ENCODE measurements at regions not wholly inside any gene's neighbourhood (a gene's known extent, or its start where the extent isn't known, plus 50 kb on each side); places are given as distances from the start of the nearest gene placed in this dataset.
"Not testable (repeated sequence)": the region's sequence is repeated elsewhere in the genome, so short reads cannot be mapped to it uniquely, and the experiment has no call there.

GRCh38 chr3:198096015-198096414, 136.0 kb downstream of the LMLN start:
- no peak for DNase-seq

GRCh38 chr3:198097048-198097447, 137.0 kb downstream of the LMLN start:
- no peak for DNase-seq

GRCh38 chr3:198098661-198099081, 138.7 kb downstream of the LMLN start:
- not testable (repeated sequence) for DNase-seq

GRCh38 chr3:198103070-198103469, 143.1 kb downstream of the LMLN start:
- DNase-seq, result not testable (repeated sequence)

GRCh38 chr3:198106265-198106664, 146.2 kb downstream of the LMLN start:
- no peak for DNase-seq

GRCh38 chr3:198107840-198108734, 148.1 kb downstream of the LMLN start:
- no peak for DNase-seq

- no peak for DNase-seq
These were observed 149.9 kb downstream of the LMLN start for GRCh38 chr3:198109883-198110282.

- DNase-seq, result no peak
These were observed 152.0 kb downstream of the LMLN start for GRCh38 chr3:198112031-198112430.

GRCh38 chr3:198113206-198114053, 153.4 kb downstream of the LMLN start:
- DNase-seq, result peak in 1 of 2 donors; percentile 14

- not testable (repeated sequence) for DNase-seq
These were observed 154.5 kb downstream of the LMLN start for GRCh38 chr3:198114516-198114915.

GRCh38 chr3:198122184-198122583, 162.2 kb downstream of the LMLN start:
- DNase-seq, result not testable (repeated sequence)

- DNase-seq, result not testable (repeated sequence)
These were observed 177.2 kb downstream of the LMLN start for GRCh38 chr3:198137038-198137835.

- DNase-seq, result not testable (repeated sequence)
These were observed 178.2 kb downstream of the LMLN start for GRCh38 chr3:198138205-198138604.

GRCh38 chr3:198139037-198139436, 179.0 kb downstream of the LMLN start:
- not testable (repeated sequence) for DNase-seq

GRCh38 chr3:198139513-198140167, 179.6 kb downstream of the LMLN start:
- not testable (repeated sequence) for DNase-seq

GRCh38 chr3:198143300-198144137, 183.5 kb downstream of the LMLN start:
- DNase-seq, result not testable (repeated sequence)

- DNase-seq, result not testable (repeated sequence)
These were observed 185.3 kb downstream of the LMLN start for GRCh38 chr3:198145231-198145784.

- not testable (repeated sequence) for DNase-seq
These were observed 186.1 kb downstream of the LMLN start for GRCh38 chr3:198146070-198146469.

- not testable (repeated sequence) for DNase-seq
These were observed 186.6 kb downstream of the LMLN start for GRCh38 chr3:198146559-198147164.

- DNase-seq, result not testable (repeated sequence)
These were observed 187.2 kb downstream of the LMLN start for GRCh38 chr3:198147213-198147612.

All from stimulated activated CD4-positive, alpha-beta T cell treated with anti-CD3 and anti-CD28 coated beads, Interleukin-2, amount 100 ng/mL, for 24 hours (primary cell).